ENCODE measurements at regions not wholly inside any gene's neighbourhood (a gene's known extent, or its start where the extent isn't known, plus 50 kb on each side); places are given as distances from the start of the nearest gene placed in this dataset.

GRCh38 chr14:22391908-22392565 is 197.0 kb downstream of the DAD1 start (continued):
- TF ChIP-seq BHLHE40 (IDR thresholded peaks at IDR 0.05; ENCODE audit: borderline replicate concordance in 1 of 2, low read depth in 2 of 2, low read length in 1 of 2) (0 out of 4 replicates have a peak, but pooled peaks of 1 of the 2 experiments have one; percentile 17), POLR2AphosphoS2 (IDR thresholded peaks at IDR 0.05; ENCODE audit: low read depth, low read length) (no peak), EED (IDR thresholded peaks at IDR 0.05; ENCODE audit: low read depth) (peak; percentile 69), TARDBP (IDR thresholded peaks at IDR 0.05; ENCODE audit: borderline replicate concordance) (no peak), TCF3 (IDR thresholded peaks at IDR 0.05; ENCODE audit: borderline replicate concordance, insufficient read depth, low read depth, low read length) (no peak), ZNF622 (IDR thresholded peaks at IDR 0.05) (no peak), MTA2 (IDR thresholded peaks at IDR 0.05; ENCODE audit: low read depth) (no peak)

- H3K27me3 ChIP-seq (replicated peaks in 1 of 2; ENCODE audit: control insufficient read depth in 2 of 2, insufficient read depth in 2 of 2, low read length in 1 of 2), result no peaks in the 10 kb centered on the region
- no peak overlapping the region; the same call in 1 of the 2 replicates for H2AFZ ChIP-seq (ENCODE audit: control insufficient read depth, low read depth, low read length)
- peak overlapping the region; percentile 59 for H3K27ac ChIP-seq (ENCODE audit: control insufficient read depth, insufficient read depth)
- in situ Hi-C loops (cut with MboI), result loop anchor here (5.0 kb wide), 2 partner anchors 81 to 176 kb away; no protein-coding TSS in a partner anchor
- no TSS peak for BruUV-seq (replicated peaks)
- no peaks in the 10 kb centered on the region for H3K36me3 ChIP-seq (ENCODE audit: control insufficient read depth in 2 of 2, insufficient read depth in 2 of 2, low read length in 1 of 2)
- ATAC-seq (peak; percentile 75), FAIRE-seq (peak; percentile 83), DNase-seq (ENCODE audit: low read depth, low spot score) (peak; percentile 63)
- WGBS (ENCODE audit: insufficient coverage, insufficient replicate concordance, low lambda C conversion rate, missing lambda C conversion rate), result 0% methylated on average over 4 of the region's 4 CpGs
- ChIA-PET SMC1A (ENCODE audit: uncharacterized antibody, unreplicated experiment) (interaction anchor here (0.6 to 22.6 kb wide), 35 partner anchors 10 to 462 kb away, joined by 3 to 912 read pairs (median 6); partner anchors contain the start of gene DAD1), RAD21 (ENCODE audit: unreplicated experiment) (interaction anchor here (0.7 to 6.6 kb wide), 38 partner anchors 10 to 509 kb away, joined by 3 to 190 read pairs (median 6); no protein-coding TSS in a partner anchor), POLR2A (interaction anchor here (0.5 to 5.6 kb wide), 13 partner anchors 10 to 448 kb away, joined by 3 to 39 read pairs (median 4); no protein-coding TSS in a partner anchor), CTCF (interaction anchor here (0.6 to 9.8 kb wide), 46 partner anchors 8 to 595 kb away, joined by 3 to 411 read pairs (median 6); partner anchors contain the start of gene OR6J1)
- no peaks in the 10 kb centered on the region for H3K9me3 ChIP-seq (replicated peaks; ENCODE audit: control insufficient read depth, insufficient read depth, low read length)
- H3K4me1 ChIP-seq (ENCODE audit: control insufficient read depth, insufficient read depth, low read length), result peaks cover 41% of the 10 kb centered on the region
- no peaks in the 10 kb centered on the region for H4K20me1 ChIP-seq (ENCODE audit: control insufficient read depth, insufficient read depth)
- peak overlapping the region; percentile 75 for H3K4me2 ChIP-seq (ENCODE audit: control insufficient read depth, insufficient read depth)
- no peak overlapping the region for H3K4me3 ChIP-seq
- intact Hi-C loops (cut with micrococcal nuclease; ENCODE audit: unreplicated experiment), result loop anchor here (1.0 to 2.0 kb wide), 4 partner anchors 42 to 179 kb away; no protein-coding TSS in a partner anchor
- H3K9ac ChIP-seq (ENCODE audit: control insufficient read depth, insufficient read depth, low read length), result peak overlapping the region; percentile 36; the same call in 1 of the 2 replicates
- no peaks in the 10 kb centered on the region for H3K79me2 ChIP-seq (ENCODE audit: control insufficient read depth, insufficient read depth, low read length)
- TF ChIP-seq ATF7 (IDR thresholded peaks at IDR 0.05; ENCODE audit: low read depth) (peak; percentile 31; the same call in 1 of the 2 replicates), CREB1 (IDR thresholded peaks at IDR 0.05; ENCODE audit: low read depth) (0 out of 2 replicates have a peak, but pooled peaks have one; percentile 29), RUNX3 (IDR thresholded peaks at IDR 0.05; ENCODE audit: low read length) (peak; percentile 5; the same call in 1 of the 2 replicates), NR2C2 (IDR thresholded peaks at IDR 0.05; ENCODE audit: borderline replicate concordance, control insufficient read depth, insufficient read length, low read depth) (no peak), NR2F1 (conservative IDR thresholded peaks at IDR 0.05) (peak; percentile 91), ZBTB4 (CRISPR knock-in tag; IDR thresholded peaks at IDR 0.05) (no peak), ZNF217 (IDR thresholded peaks at IDR 0.05) (0 out of 2 replicates have a peak, but pooled peaks have one; percentile 27), NFYB (IDR thresholded peaks at IDR 0.05; ENCODE audit: insufficient read depth, low read depth, low read length) (no peak), DPF2 (IDR thresholded peaks at IDR 0.05) (peak; percentile 59; the same call in 1 of the 2 replicates), NBN (IDR thresholded peaks at IDR 0.05) (peak; percentile 34; the same call in 1 of the 2 replicates), ETV6 (conservative IDR thresholded peaks at IDR 0.05 in 1 of 2, IDR thresholded peaks at IDR 0.05 in 1 of 2; ENCODE audit: borderline replicate concordance in 1 of 2, low read depth in 1 of 2) (0 out of 4 replicates have a peak, but pooled peaks of 1 of the 2 experiments have one; percentile 29), BHLHE40 (IDR thresholded peaks at IDR 0.05; ENCODE audit: borderline replicate concordance in 1 of 2, low read depth in 2 of 2, low read length in 1 of 2) (peak; percentile 50 to 62; a peak in 2 of 4 replicates)
Observed at GRCh38 chr14:22390824-22391461, 198.1 kb downstream of the DAD1 start.
